ENCODE measurements at regions not wholly inside any gene's neighbourhood (a gene's known extent, or its start where the extent isn't known, plus 50 kb on each side); places are given as distances from the start of the nearest gene placed in this dataset.

DNA sequence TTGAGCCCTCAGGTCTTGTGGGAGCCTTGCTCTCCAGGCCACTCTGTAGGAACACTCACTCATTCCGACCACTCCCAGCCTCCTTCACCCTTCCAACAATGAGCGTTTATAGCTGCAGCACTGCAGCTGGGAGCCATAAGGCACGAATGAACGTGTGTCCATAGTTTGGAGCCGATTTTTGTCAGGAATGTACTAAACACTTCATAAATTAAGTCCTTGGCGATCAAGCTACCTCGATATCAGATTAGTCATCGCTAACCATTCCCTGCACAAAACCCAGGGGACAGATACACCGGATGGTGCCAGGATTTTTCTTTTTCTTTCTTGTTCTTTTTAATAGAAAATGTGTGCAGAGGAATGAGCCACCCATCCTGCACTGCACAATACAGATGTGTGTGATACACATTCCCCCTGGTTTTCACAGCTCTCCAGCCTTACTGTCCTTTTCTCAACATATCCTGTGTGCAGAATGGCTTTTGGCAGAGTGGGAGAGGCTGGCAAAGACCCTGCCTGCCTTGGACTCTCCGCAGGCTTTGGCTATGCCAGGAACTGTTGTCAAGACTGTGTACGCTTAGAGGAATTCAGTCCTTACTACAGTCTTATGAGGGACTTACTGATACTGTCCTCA, 68.4 kb upstream of the ELAC2 start:
- TF ChIP-seq CTCF (IDR thresholded peaks at IDR 0.05), result no peak
- no peak for TF ChIP-seq ZFX (IDR thresholded peaks at IDR 0.05; ENCODE audit: borderline replicate concordance)
- H3K27ac ChIP-seq, result no peak overlapping the region

- H3K27ac ChIP-seq, result no peak overlapping the region
These were observed 67.8 kb upstream of the ELAC2 start for GRCh38 chr17:13085578-13085977.

GRCh38 chr17:13084420-13084819, 66.6 kb upstream of the ELAC2 start:
- TF ChIP-seq CTCF (IDR thresholded peaks at IDR 0.05) (no peak), ZFX (IDR thresholded peaks at IDR 0.05; ENCODE audit: borderline replicate concordance) (no peak)
- H3K27ac ChIP-seq, result no peak overlapping the region

More at GRCh38 chr17:13085578-13085977, 67.8 kb upstream of the ELAC2 start:
- TF ChIP-seq ZFX (IDR thresholded peaks at IDR 0.05; ENCODE audit: borderline replicate concordance), result no peak

DNA sequence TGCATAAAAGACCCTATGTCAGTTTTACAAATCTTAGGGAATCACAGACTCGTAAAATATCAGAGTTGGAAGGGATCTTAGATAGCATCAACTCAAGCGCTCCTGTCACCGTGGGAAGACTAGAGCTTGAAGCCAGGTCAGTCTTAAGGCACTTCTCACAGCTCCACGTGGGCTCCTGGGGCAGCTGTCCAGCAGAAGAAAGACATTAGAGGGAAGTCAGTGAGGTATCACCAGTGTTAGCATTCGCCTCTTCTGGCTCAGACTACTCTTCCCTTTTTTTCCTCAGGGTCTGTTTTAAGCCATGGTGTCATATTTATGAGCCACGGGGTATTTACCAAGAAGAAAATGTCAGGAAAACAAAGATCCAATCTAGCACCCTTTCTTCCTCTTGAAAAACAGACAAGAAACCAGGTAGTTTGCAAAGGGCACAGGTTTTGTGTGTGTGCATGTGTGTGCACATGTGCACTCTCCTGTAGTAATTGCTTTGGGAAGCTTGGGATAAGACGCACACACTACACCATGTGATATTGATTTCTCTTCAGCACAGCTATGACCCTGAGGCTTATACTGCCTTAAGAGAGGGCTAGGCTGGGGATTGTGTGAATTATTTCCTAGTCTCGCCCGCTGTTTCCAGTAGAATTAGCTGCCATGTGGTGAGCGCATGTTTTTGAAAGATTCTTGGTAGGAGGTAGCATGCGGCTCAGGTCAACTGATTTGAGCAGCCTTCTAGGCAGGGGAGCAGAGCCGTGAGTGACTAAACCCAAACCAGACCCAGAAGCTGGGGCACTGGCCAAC, 61.0 kb upstream of the ELAC2 start:
- TF ChIP-seq ZFX (IDR thresholded peaks at IDR 0.05; ENCODE audit: borderline replicate concordance) (no peak), CTCF (IDR thresholded peaks at IDR 0.05) (no peak)
- no peak overlapping the region for H3K27ac ChIP-seq

DNA sequence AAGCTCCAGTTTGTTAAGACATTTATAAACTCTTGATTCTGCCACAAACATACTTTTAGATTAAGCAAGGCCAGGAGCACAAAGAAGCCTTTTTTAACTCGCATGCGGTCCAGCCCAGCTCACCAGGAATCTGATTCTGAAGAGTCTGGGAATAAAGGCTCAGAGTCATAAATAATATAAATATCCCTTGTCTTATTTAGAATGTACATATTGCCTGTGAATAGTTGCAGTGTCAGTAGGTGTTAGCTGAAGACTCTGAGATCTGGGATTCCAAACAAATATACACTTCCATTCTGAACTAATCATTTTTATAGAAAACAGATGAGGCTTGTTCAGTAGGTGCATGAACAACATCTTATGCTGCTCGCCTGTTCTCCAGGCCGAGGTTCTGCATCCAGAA, 59.1 kb upstream of the ELAC2 start:
- no peak overlapping the region for H3K27ac ChIP-seq
- TF ChIP-seq CTCF (IDR thresholded peaks at IDR 0.05), result no peak
- no peak for TF ChIP-seq ZFX (IDR thresholded peaks at IDR 0.05; ENCODE audit: borderline replicate concordance)

DNA sequence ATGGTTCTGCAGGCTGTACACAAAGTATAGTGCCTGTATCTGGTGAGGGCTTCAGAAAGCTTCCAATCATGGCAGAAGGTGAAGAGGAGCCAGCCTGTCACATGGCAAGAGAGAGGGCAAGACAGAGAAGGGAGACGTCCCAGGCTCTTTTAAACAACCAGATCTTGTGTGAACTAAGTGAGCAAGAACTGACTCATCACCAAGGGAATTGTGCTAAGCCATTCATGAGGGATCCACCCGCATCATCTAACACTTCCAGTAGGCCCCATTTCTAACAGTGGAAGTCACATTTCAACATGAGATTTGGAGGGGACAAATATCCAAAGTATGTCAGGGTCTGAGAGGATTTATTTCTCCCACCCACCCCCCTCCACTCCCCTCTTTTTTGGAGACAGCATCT, 56.2 kb upstream of the ELAC2 start:
- no peak for TF ChIP-seq CTCF (IDR thresholded peaks at IDR 0.05)
- no peak overlapping the region for H3K27ac ChIP-seq

- no peak overlapping the region for H3K27ac ChIP-seq
- TF ChIP-seq ZFX (IDR thresholded peaks at IDR 0.05; ENCODE audit: borderline replicate concordance) (no peak), CTCF (IDR thresholded peaks at IDR 0.05) (no peak)
These were observed 55.2 kb upstream of the ELAC2 start for GRCh38 chr17:13073018-13073417.
